Liver (tissue), 3 donors: ENCODE measurements at regions not wholly inside any gene's neighbourhood (a gene's known extent, or its start where the extent isn't known, plus 50 kb on each side); places are given as distances from the start of the nearest gene placed in this dataset.

Source experiments
- CTCF ChIP-seq: fragments of 150-350 bp; IDR thresholded peaks from 2 replicates; pipeline ENCODE4 v1.5.1; 2017; ENCODE audit warnings: improper control_type of control experiment, low read depth, low read length; ENCODE audit not compliant: missing input control
- FOXA1 ChIP-seq: IDR thresholded peaks from 2 replicates; pipeline ENCODE4 v1.6.1; 2016; ENCODE audit warnings: antibody characterized with exemption
- GABPA ChIP-seq, 2 donors: IDR thresholded peaks in 1 of 2; conservative IDR thresholded peaks in 1 of 2; 2 replicates each; pipeline ENCODE4 v1.6.1; 2016; ENCODE audit warnings: antibody characterized with exemption in 2 of 2, mild to moderate bottlenecking in 1 of 2, moderate library complexity in 1 of 2
- HNF4A ChIP-seq, 2 donors: conservative IDR thresholded peaks; 2 replicates each; pipeline ENCODE4 v1.6.1; 2016; ENCODE audit warnings: antibody characterized with exemption in 2 of 2, mild to moderate bottlenecking in 2 of 2
- JUND ChIP-seq, 2 donors: IDR thresholded peaks; 2 replicates each; pipeline ENCODE4 v1.6.1; 2016; ENCODE audit warnings: antibody characterized with exemption in 2 of 2
- RAD21 ChIP-seq, 2 donors: IDR thresholded peaks; 2 replicates each; pipeline ENCODE4 v1.6.1; 2016; ENCODE audit warnings: antibody characterized with exemption in 2 of 2, mild to moderate bottlenecking in 2 of 2
- RXRA ChIP-seq, 2 donors: IDR thresholded peaks; 2 replicates each; pipeline ENCODE4 v1.6.1; 2017 to 2018; ENCODE audit warnings: antibody characterized with exemption in 2 of 2, mild to moderate bottlenecking in 1 of 2
- SP1 ChIP-seq: IDR thresholded peaks from 2 replicates; pipeline ENCODE4 v1.6.1; 2018; ENCODE audit warnings: antibody characterized with exemption, mild to moderate bottlenecking
- TAF1 ChIP-seq: conservative IDR thresholded peaks from 2 replicates; pipeline ENCODE4 v1.6.1; 2016; ENCODE audit warnings: antibody characterized with exemption, mild to moderate bottlenecking
- TF ChIP-seq, protein P1 (sequence below): IDR thresholded peaks from 2 replicates; pipeline ENCODE4 v1.6.1; 2016; ENCODE audit warnings: antibody characterized with exemption
- TF ChIP-seq, protein P2 (sequence below): IDR thresholded peaks from 2 replicates; pipeline ENCODE4 v1.6.1; 2016; ENCODE audit warnings: antibody characterized with exemption, mild to moderate bottlenecking
- donor health status: healthy.
- donor health status: healthy.

- no peak for TF ChIP-seq CTCF
- no peak for TF ChIP-seq TAF1
- no peak for TF ChIP-seq GABPA (IDR thresholded peaks at IDR 0.05 in 1 of 2, conservative IDR thresholded peaks at IDR 0.05 in 1 of 2)
- TF ChIP-seq HNF4A (conservative IDR thresholded peaks at IDR 0.05), result no peak
- no peak for TF ChIP-seq RAD21 (IDR thresholded peaks at IDR 0.05)
- TF ChIP-seq, protein P1, sequence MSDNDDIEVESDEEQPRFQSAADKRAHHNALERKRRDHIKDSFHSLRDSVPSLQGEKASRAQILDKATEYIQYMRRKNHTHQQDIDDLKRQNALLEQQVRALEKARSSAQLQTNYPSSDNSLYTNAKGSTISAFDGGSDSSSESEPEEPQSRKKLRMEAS, result no peak
- no peak for TF ChIP-seq RXRA (IDR thresholded peaks at IDR 0.05)
- TF ChIP-seq SP1, result no peak
- TF ChIP-seq, protein P2, sequence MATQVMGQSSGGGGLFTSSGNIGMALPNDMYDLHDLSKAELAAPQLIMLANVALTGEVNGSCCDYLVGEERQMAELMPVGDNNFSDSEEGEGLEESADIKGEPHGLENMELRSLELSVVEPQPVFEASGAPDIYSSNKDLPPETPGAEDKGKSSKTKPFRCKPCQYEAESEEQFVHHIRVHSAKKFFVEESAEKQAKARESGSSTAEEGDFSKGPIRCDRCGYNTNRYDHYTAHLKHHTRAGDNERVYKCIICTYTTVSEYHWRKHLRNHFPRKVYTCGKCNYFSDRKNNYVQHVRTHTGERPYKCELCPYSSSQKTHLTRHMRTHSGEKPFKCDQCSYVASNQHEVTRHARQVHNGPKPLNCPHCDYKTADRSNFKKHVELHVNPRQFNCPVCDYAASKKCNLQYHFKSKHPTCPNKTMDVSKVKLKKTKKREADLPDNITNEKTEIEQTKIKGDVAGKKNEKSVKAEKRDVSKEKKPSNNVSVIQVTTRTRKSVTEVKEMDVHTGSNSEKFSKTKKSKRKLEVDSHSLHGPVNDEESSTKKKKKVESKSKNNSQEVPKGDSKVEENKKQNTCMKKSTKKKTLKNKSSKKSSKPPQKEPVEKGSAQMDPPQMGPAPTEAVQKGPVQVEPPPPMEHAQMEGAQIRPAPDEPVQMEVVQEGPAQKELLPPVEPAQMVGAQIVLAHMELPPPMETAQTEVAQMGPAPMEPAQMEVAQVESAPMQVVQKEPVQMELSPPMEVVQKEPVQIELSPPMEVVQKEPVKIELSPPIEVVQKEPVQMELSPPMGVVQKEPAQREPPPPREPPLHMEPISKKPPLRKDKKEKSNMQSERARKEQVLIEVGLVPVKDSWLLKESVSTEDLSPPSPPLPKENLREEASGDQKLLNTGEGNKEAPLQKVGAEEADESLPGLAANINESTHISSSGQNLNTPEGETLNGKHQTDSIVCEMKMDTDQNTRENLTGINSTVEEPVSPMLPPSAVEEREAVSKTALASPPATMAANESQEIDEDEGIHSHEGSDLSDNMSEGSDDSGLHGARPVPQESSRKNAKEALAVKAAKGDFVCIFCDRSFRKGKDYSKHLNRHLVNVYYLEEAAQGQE, result no peak
- no peak for TF ChIP-seq JUND (IDR thresholded peaks at IDR 0.05)
- no peak for TF ChIP-seq FOXA1
Observed at GRCh38 chr3:64358853-64359252, 133.6 kb upstream of the PRICKLE2 start.
